ENCODE measurements at regions not wholly inside any gene's neighbourhood (a gene's known extent, or its start where the extent isn't known, plus 50 kb on each side); places are given as distances from the start of the nearest gene placed in this dataset.
A peak's percentile ranks its signal among the peaks of the same experiment; 100 is the strongest.

- Histone ChIP-seq H3K27ac (replicated peaks) (no peak overlapping the region), H3K27me3 (ENCODE audit: insufficient read depth, poor library complexity, severe bottlenecking) (no peaks in the 10 kb centered on the region), H3K4me3 (replicated peaks; ENCODE audit: insufficient read depth, low read length) (no peak overlapping the region)
- TF ChIP-seq CTCF (IDR thresholded peaks at IDR 0.05; ENCODE audit: insufficient read depth, low read length) = no peak
- TF ChIP-seq REST (IDR thresholded peaks at IDR 0.05; ENCODE audit: insufficient replicate concordance, low read depth) = no peak
- TF ChIP-seq GABPA (IDR thresholded peaks at IDR 0.05; ENCODE audit: low read depth) = no peak
- TF ChIP-seq SPI1 (IDR thresholded peaks at IDR 0.05; ENCODE audit: borderline replicate concordance, low read depth) = no peak
- no peak for TF ChIP-seq POLR2AphosphoS5 (IDR thresholded peaks at IDR 0.05; ENCODE audit: low read depth)
- DNase-seq (ENCODE audit: low read depth in 1 of 2, low spot score in 1 of 2) = no peak
These were observed 1104.1 kb upstream of the TMEM132C start for GRCh38 chr12:127162902-127163301.

GRCh38 chr12:127165567-127166392 is 1101.2 kb upstream of the TMEM132C start:
- DNase-seq (ENCODE audit: low read depth in 1 of 2, low spot score in 1 of 2) = peak; percentile 47 to 67
- H3K27ac ChIP-seq (replicated peaks) = peak overlapping the region; percentile 43; the same call in 1 of the 2 replicates
- TF ChIP-seq CTCF (IDR thresholded peaks at IDR 0.05; ENCODE audit: insufficient read depth, low read length) (no peak), REST (IDR thresholded peaks at IDR 0.05; ENCODE audit: insufficient replicate concordance, low read depth) (no peak), GABPA (IDR thresholded peaks at IDR 0.05; ENCODE audit: low read depth) (no peak), SPI1 (IDR thresholded peaks at IDR 0.05; ENCODE audit: borderline replicate concordance, low read depth) (no peak), POLR2AphosphoS5 (IDR thresholded peaks at IDR 0.05; ENCODE audit: low read depth) (no peak)
- H3K4me3 ChIP-seq (replicated peaks; ENCODE audit: insufficient read depth, low read length) = peak overlapping the region; percentile 55
- H3K27me3 ChIP-seq (ENCODE audit: insufficient read depth, poor library complexity, severe bottlenecking) = no peaks in the 10 kb centered on the region

- no peak overlapping the region for H3K27ac ChIP-seq (replicated peaks)
- TF ChIP-seq REST (IDR thresholded peaks at IDR 0.05; ENCODE audit: insufficient replicate concordance, low read depth) (no peak), GABPA (IDR thresholded peaks at IDR 0.05; ENCODE audit: low read depth) (no peak), POLR2AphosphoS5 (IDR thresholded peaks at IDR 0.05; ENCODE audit: low read depth) (no peak), SPI1 (IDR thresholded peaks at IDR 0.05; ENCODE audit: borderline replicate concordance, low read depth) (no peak), CTCF (IDR thresholded peaks at IDR 0.05; ENCODE audit: insufficient read depth, low read length) (no peak)
These were observed 1097.4 kb upstream of the TMEM132C start for GRCh38 chr12:127169321-127170181.

More at GRCh38 chr12:127169321-127170181, 1097.4 kb upstream of the TMEM132C start:
- Histone ChIP-seq H3K4me3 (replicated peaks; ENCODE audit: insufficient read depth, low read length) (no peak overlapping the region), H3K27me3 (ENCODE audit: insufficient read depth, poor library complexity, severe bottlenecking) (no peaks in the 10 kb centered on the region)
- no peak for DNase-seq (ENCODE audit: low read depth in 1 of 2, low spot score in 1 of 2)

All from HL-60 (cell line).